ENCODE measurements at regions not wholly inside any gene's neighbourhood (a gene's known extent, or its start where the extent isn't known, plus 50 kb on each side); places are given as distances from the start of the nearest gene placed in this dataset.
"Not testable (repeated sequence)": the region's sequence is repeated elsewhere in the genome, so short reads cannot be mapped to it uniquely, and the experiment has no call there.

DNA sequence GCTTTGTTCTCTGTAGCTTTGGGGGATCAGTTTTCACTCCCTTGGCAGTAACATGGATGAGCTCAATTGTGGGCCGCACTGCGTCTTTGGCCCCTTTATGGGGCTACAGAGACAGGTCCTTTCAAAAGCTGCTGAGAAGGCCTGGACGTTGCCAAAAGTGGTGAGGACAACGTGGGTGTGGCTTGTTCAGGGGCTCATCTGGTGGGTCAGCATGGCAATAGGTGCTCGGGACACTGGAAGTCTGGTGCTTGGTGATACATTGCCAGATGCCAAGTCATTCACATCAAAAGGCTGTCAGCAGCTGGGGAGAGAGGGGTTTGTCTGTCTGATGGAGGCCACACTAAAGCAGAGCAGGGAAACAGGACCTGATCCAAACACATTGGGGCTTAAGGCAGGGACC, 149.8 kb upstream of the EOLA2 start:
- Histone ChIP-seq H3K4me3 (no peak overlapping the region), H3K36me3 (no peaks in the 10 kb centered on the region), H3K27ac (no peak overlapping the region), H3K27me3 (peaks cover 0 to 23% of the 10 kb centered on the region in 2 donors), H3K9me3 (no peaks in the 10 kb centered on the region), H3K4me1 (no peaks in the 10 kb centered on the region)
- intact Hi-C loops (cut with DNase I; ENCODE audit: low total_unique reads) = no loop called here
- TF ChIP-seq POLR2A (IDR thresholded peaks at IDR 0.05) (no peak), POLR2AphosphoS5 (IDR thresholded peaks at IDR 0.05) (no peak)
- TF ChIP-seq, protein P1, sequence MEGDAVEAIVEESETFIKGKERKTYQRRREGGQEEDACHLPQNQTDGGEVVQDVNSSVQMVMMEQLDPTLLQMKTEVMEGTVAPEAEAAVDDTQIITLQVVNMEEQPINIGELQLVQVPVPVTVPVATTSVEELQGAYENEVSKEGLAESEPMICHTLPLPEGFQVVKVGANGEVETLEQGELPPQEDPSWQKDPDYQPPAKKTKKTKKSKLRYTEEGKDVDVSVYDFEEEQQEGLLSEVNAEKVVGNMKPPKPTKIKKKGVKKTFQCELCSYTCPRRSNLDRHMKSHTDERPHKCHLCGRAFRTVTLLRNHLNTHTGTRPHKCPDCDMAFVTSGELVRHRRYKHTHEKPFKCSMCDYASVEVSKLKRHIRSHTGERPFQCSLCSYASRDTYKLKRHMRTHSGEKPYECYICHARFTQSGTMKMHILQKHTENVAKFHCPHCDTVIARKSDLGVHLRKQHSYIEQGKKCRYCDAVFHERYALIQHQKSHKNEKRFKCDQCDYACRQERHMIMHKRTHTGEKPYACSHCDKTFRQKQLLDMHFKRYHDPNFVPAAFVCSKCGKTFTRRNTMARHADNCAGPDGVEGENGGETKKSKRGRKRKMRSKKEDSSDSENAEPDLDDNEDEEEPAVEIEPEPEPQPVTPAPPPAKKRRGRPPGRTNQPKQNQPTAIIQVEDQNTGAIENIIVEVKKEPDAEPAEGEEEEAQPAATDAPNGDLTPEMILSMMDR (IDR thresholded peaks at IDR 0.05) = no peak
- no peak for DNase-seq (ENCODE audit: low spot score in 2 of 2)

DNA sequence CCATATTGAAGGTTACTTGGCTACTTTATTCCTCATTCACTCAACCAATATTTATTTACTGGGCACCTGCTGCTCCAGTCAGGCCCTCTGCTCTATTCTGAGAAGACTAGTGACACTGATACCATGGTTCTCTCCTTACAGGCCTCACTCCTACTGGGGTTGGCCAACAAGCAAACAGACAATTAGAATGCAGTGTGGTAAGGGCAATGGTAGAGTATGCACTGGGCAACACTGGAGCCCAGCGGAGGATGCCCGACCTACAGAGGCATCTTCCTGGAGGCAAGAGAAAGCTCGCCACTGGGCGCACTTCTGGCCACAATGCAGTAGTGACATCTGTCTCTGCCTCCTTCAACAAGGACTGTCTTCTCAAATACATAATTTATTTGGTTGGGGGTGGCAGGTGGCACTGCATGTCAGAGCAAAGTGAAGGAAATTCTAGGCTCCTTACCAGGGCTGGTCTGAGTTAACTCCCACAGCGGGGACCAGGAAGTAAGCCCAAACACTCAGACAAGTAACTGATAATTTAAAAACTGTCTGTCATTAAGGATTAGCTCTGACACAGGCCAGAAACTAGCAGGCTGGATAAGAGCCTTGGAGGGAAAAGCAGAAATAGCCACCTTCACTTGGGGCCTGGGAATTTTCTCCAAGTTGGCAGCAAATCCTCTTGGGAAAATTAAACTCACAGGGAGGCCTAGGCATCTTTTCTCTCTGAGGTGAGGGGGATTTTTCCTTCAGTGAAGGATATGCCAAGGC, 150.7 kb upstream of the EOLA2 start:
- Histone ChIP-seq H3K9me3 (no peaks in the 10 kb centered on the region), H3K4me3 (no peak overlapping the region), H3K36me3 (no peaks in the 10 kb centered on the region), H3K27ac (no peak overlapping the region), H3K4me1 (no peaks in the 10 kb centered on the region), H3K27me3 (peaks cover 0 to 27% of the 10 kb centered on the region in 2 donors)
- no peak for TF ChIP-seq POLR2A (IDR thresholded peaks at IDR 0.05)
- TF ChIP-seq, protein P1 (IDR thresholded peaks at IDR 0.05) = no peak
- TF ChIP-seq POLR2AphosphoS5 (IDR thresholded peaks at IDR 0.05) = no peak
- no peak for DNase-seq (ENCODE audit: low spot score in 2 of 2)
- intact Hi-C loops (cut with DNase I; ENCODE audit: low total_unique reads) = no loop called here

DNA sequence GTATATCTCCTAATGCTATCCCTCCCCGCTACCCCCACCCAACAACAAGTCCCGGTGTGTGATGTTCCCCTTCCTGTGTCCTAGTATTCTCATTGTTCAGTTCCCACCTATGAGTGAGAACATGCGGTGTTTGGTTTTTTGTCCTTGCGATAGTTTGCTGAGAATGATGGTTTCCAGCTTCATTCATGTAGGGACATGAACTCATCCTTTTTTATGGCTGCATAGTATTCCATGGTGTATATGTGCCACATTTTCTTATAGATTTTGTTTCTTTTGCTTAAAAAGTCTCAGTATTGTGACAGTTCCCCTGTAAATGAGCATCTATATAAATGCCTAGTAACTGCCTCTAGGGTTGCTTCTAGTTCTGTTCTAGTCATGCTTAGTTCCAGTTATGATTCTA, 153.0 kb upstream of the EOLA2 start:
- H3K9me3 ChIP-seq; H3K4me3 ChIP-seq; H3K4me1 ChIP-seq; H3K36me3 ChIP-seq; H3K27ac ChIP-seq; intact Hi-C loops (cut with DNase I; ENCODE audit: low total_unique reads); DNase-seq (ENCODE audit: low spot score in 2 of 2): not testable (repeated sequence)
- peaks cover 0 to 27% of the 10 kb centered on the region in 2 donors for H3K27me3 ChIP-seq

GRCh38 chrX:150092549-150092948, 154.3 kb upstream of the EOLA2 start:
- TF ChIP-seq POLR2A (IDR thresholded peaks at IDR 0.05) (no peak), POLR2AphosphoS5 (IDR thresholded peaks at IDR 0.05) (no peak)
- TF ChIP-seq, protein P1 (IDR thresholded peaks at IDR 0.05) = no peak

GRCh38 chrX:150094375-150094774, 156.1 kb upstream of the EOLA2 start:
- no peaks in the 10 kb centered on the region for H3K9me3 ChIP-seq
- no peak overlapping the region for H3K4me3 ChIP-seq
- DNase-seq (ENCODE audit: low spot score in 2 of 2) = no peak
- peaks cover 0 to 21% of the 10 kb centered on the region in 2 donors for H3K27me3 ChIP-seq
- intact Hi-C loops (cut with DNase I; ENCODE audit: low total_unique reads) = no loop called here
- H3K4me1 ChIP-seq = no peaks in the 10 kb centered on the region
- TF ChIP-seq POLR2AphosphoS5 (IDR thresholded peaks at IDR 0.05) (no peak), POLR2A (IDR thresholded peaks at IDR 0.05) (no peak)
- TF ChIP-seq, protein P1 (IDR thresholded peaks at IDR 0.05) = no peak
- H3K27ac ChIP-seq = no peak overlapping the region
- no peaks in the 10 kb centered on the region for H3K36me3 ChIP-seq

More at GRCh38 chrX:150092549-150092948, 154.3 kb upstream of the EOLA2 start:
- Histone ChIP-seq H3K9me3 (no peaks in the 10 kb centered on the region), H3K27me3 (peaks cover 0 to 24% of the 10 kb centered on the region in 2 donors), H3K27ac (no peak overlapping the region), H3K36me3 (no peaks in the 10 kb centered on the region), H3K4me1 (no peaks in the 10 kb centered on the region), H3K4me3 (no peak overlapping the region)
- intact Hi-C loops (cut with DNase I; ENCODE audit: low total_unique reads) = no loop called here
- no peak for DNase-seq (ENCODE audit: low spot score in 2 of 2)
